Lung (tissue), 11 donors: ENCODE measurements at regions not wholly inside any gene's neighbourhood (a gene's known extent, or its start where the extent isn't known, plus 50 kb on each side); places are given as distances from the start of the nearest gene placed in this dataset.

Source experiments
- ATAC-seq: fragments of 200-7000 bp; cut with Tn5 transposase; one replicate; pipeline ENCODE4 v1.9.1; 2020; ENCODE audit warnings: moderate number of reproducible peaks; ENCODE audit not compliant: insufficient read depth, low FRiP score
- DNase-seq, 3 donors: peaks; one replicate each; pipeline ENCODE4 v3.0.0-alpha.2; 2013 to 2017
- H3K27ac ChIP-seq, 2 donors: one replicate each; pipeline ENCODE4 v1.5.1; 2013; ENCODE audit warnings: mild to moderate bottlenecking in 2 of 2, moderate library complexity in 2 of 2, control low read depth in 1 of 2, inconsistent platforms in 1 of 2, low read depth in 1 of 2, low read length in 1 of 2
- H3K27me3 ChIP-seq, 3 donors: one replicate each; pipeline ENCODE4 v1.5.1; 2013; ENCODE audit warnings: low read length in 2 of 3; ENCODE audit not compliant: control insufficient read depth in 3 of 3, insufficient read depth in 3 of 3
- H3K36me3 ChIP-seq, 4 donors: one replicate each; pipeline ENCODE4 v1.5.1; 2013; ENCODE audit warnings: low read length in 4 of 4, mild to moderate bottlenecking in 1 of 4, moderate library complexity in 1 of 4; ENCODE audit not compliant: control insufficient read depth in 4 of 4, insufficient read depth in 4 of 4
- H3K4me1 ChIP-seq, 5 donors: one replicate each; pipeline ENCODE4 v1.5.1; 2013; ENCODE audit warnings: low read length in 5 of 5, mild to moderate bottlenecking in 2 of 5, moderate library complexity in 1 of 5; ENCODE audit not compliant: control insufficient read depth in 5 of 5, insufficient read depth in 5 of 5
- H3K4me3 ChIP-seq: one replicate; pipeline ENCODE4 v1.5.1; 2013; ENCODE audit warnings: mild to moderate bottlenecking, control low read depth, moderate library complexity
- H3K9ac ChIP-seq, 2 donors: one replicate each; pipeline ENCODE4 v1.5.1; 2013; ENCODE audit warnings: low read length in 2 of 2, control low read depth in 1 of 2; ENCODE audit not compliant: insufficient read depth in 1 of 2
- H3K9me3 ChIP-seq, 4 donors: one replicate each; pipeline ENCODE4 v1.5.1; 2013; ENCODE audit warnings: low read length in 3 of 4, mild to moderate bottlenecking in 1 of 4, moderate library complexity in 1 of 4; ENCODE audit not compliant: control insufficient read depth in 4 of 4, insufficient read depth in 3 of 4
- CTCF ChIP-seq: IDR thresholded peaks from 2 replicates; pipeline ENCODE4 v1.5.1; 2012; ENCODE audit warnings: mild to moderate bottlenecking; ENCODE audit errors: control extremely low read depth, extremely low read depth
- WGBS, 2 donors: extraction: QIAGEN DNeasy Blood & Tissue Kit; methylation state at CpG; one replicate each; pipeline ENCODE4 v1.1.7; 2013; 5-methylcytosine and 5-hydroxymethylcytosine counted together
- donor health status: control.
- donor health status: control.
- donor health status: Bipolar disorder and iron deficiency.
- donor health status: healthy.
- donor health status: DM: yes; HTN: yes; CAD: no.

- Histone ChIP-seq H3K4me1 (no peaks in the 10 kb centered on the region), H3K4me3 (no peak overlapping the region), H3K27me3 (no peaks in the 10 kb centered on the region), H3K9me3 (no peaks in the 10 kb centered on the region), H3K9ac (no peak overlapping the region), H3K36me3 (no peaks in the 10 kb centered on the region), H3K27ac (no peak overlapping the region)
- DNase-seq (no peak), ATAC-seq (no peak)
- no peak for TF ChIP-seq CTCF
- WGBS, 2 donors, result 92 to 93% methylated on average over 3 of the region's 3 CpGs
These were observed 121.2 kb downstream of the MMUT start for GRCh38 chr6:49341869-49342268.

GRCh38 chr6:49339096-49339495 lies 124.0 kb downstream of the MMUT start:
- 77 to 88% methylated on average over 3 of the region's 3 CpGs for WGBS, 2 donors
- Histone ChIP-seq H3K9ac (no peak overlapping the region), H3K36me3 (no peaks in the 10 kb centered on the region), H3K27ac (no peak overlapping the region), H3K4me3 (no peak overlapping the region), H3K27me3 (no peaks in the 10 kb centered on the region), H3K4me1 (no peaks in the 10 kb centered on the region), H3K9me3 (peaks cover 0 to 4% (median 0%) of the 10 kb centered on the region in 4 donors)
- no peak for ATAC-seq
- no peak for DNase-seq
- TF ChIP-seq CTCF, result no peak

GRCh38 chr6:49336514-49337131 lies 126.4 kb downstream of the MMUT start:
- Histone ChIP-seq H3K27me3 (no peaks in the 10 kb centered on the region), H3K9me3 (peaks cover 0 to 4% (median 0%) of the 10 kb centered on the region in 4 donors), H3K27ac (no peak overlapping the region), H3K36me3 (no peaks in the 10 kb centered on the region), H3K4me3 (no peak overlapping the region), H3K9ac (no peak overlapping the region), H3K4me1 (no peaks in the 10 kb centered on the region)
- ATAC-seq (no peak), DNase-seq (no peak)
- TF ChIP-seq CTCF, result no peak
- WGBS, 2 donors, result 46 to 52% methylated on average over 6 of the region's 6 CpGs
